HG02571 (cell line): ENCODE measurements at regions not wholly inside any gene's neighbourhood (a gene's known extent, or its start where the extent isn't known, plus 50 kb on each side); places are given as distances from the start of the nearest gene placed in this dataset.

Experiments
- ATAC-seq: cut with Tn5 transposase; IDR thresholded peaks from one replicate; pipeline ENCODE4 v1.9.1; 2021; ENCODE audit warnings: mild to moderate bottlenecking, moderate library complexity; ENCODE audit not compliant: unreplicated experiment

- ATAC-seq, result no peak
Observed at GRCh38 chr5:164007064-164007463, 501.6 kb downstream of the MAT2B start.

GRCh38 chr5:164009621-164010020 lies 504.2 kb downstream of the MAT2B start:
- ATAC-seq, result no peak

GRCh38 chr5:164010900-164011299 lies 505.5 kb downstream of the MAT2B start:
- no peak for ATAC-seq

- no peak for ATAC-seq
Observed at GRCh38 chr5:164012371-164012770, 507.0 kb downstream of the MAT2B start.

GRCh38 chr5:164013077-164013670 lies 507.8 kb downstream of the MAT2B start:
- peak; percentile 82 for ATAC-seq

GRCh38 chr5:164020116-164020515 lies 514.7 kb downstream of the MAT2B start:
- ATAC-seq, result no peak

- ATAC-seq, result no peak
Observed at GRCh38 chr5:164027738-164028137, 522.3 kb downstream of the MAT2B start.

- ATAC-seq, result no peak
Observed at GRCh38 chr5:164038128-164038783, 532.8 kb downstream of the MAT2B start.

GRCh38 chr5:164041105-164041504 lies 535.7 kb downstream of the MAT2B start:
- ATAC-seq, result no peak

GRCh38 chr5:164048359-164048926 lies 543.0 kb downstream of the MAT2B start:
- ATAC-seq, result no peak

- ATAC-seq, result no peak
Observed at GRCh38 chr5:164051745-164052144, 546.3 kb downstream of the MAT2B start.

GRCh38 chr5:164052536-164053093 lies 547.2 kb downstream of the MAT2B start:
- no peak for ATAC-seq

GRCh38 chr5:164053123-164053522 lies 547.7 kb downstream of the MAT2B start:
- no peak for ATAC-seq

- no peak for ATAC-seq
Observed at GRCh38 chr5:164054461-164054860, 549.0 kb downstream of the MAT2B start.

GRCh38 chr5:164057121-164057520 lies 551.7 kb downstream of the MAT2B start:
- ATAC-seq, result no peak

GRCh38 chr5:164058621-164059020 lies 553.2 kb downstream of the MAT2B start:
- ATAC-seq, result no peak

GRCh38 chr5:164059471-164059870 lies 554.1 kb downstream of the MAT2B start:
- no peak for ATAC-seq

GRCh38 chr5:164060786-164061355 lies 555.5 kb downstream of the MAT2B start:
- ATAC-seq, result no peak

- ATAC-seq, result no peak
Observed at GRCh38 chr5:164062304-164062703, 556.9 kb downstream of the MAT2B start.

- no peak for ATAC-seq
Observed at GRCh38 chr5:164065266-164065665, 559.8 kb downstream of the MAT2B start.

- ATAC-seq, result no peak
Observed at GRCh38 chr5:164071671-164072070, 566.3 kb downstream of the MAT2B start.

- no peak for ATAC-seq
Observed at GRCh38 chr5:164073081-164073480, 567.7 kb downstream of the MAT2B start.
